H9 (cell line): ENCODE measurements at regions not wholly inside any gene's neighbourhood (a gene's known extent, or its start where the extent isn't known, plus 50 kb on each side); places are given as distances from the start of the nearest gene placed in this dataset.

Experiments
- DNase-seq: peaks from one replicate; pipeline ENCODE4 v3.0.0-alpha.2; 2017
- H2AFZ ChIP-seq: one replicate; pipeline ENCODE4 v1.6.1; 2013; ENCODE audit warnings: mild to moderate bottlenecking, low read length, control low read depth, moderate library complexity
- H2AK5ac ChIP-seq: 2 replicates; pipeline ENCODE4 v1.6.1; 2013; ENCODE audit warnings: low read length, control low read depth, mixed read lengths; ENCODE audit not compliant: insufficient read length
- H2BK120ac ChIP-seq: one replicate; pipeline ENCODE4 v1.6.1; 2013; ENCODE audit warnings: low read depth, mild to moderate bottlenecking, low read length, control low read depth, inconsistent platforms; ENCODE audit not compliant: poor library complexity, severe bottlenecking
- H2BK12ac ChIP-seq: 2 replicates; pipeline ENCODE4 v1.6.1; 2013; ENCODE audit warnings: low read length, control low read depth, mixed read lengths, low read depth; ENCODE audit not compliant: insufficient read length
- H2BK15ac ChIP-seq: 2 replicates; pipeline ENCODE4 v1.6.1; 2013; ENCODE audit warnings: low read depth, low read length, control low read depth
- H2BK20ac ChIP-seq: one replicate; pipeline ENCODE4 v1.6.1; 2013; ENCODE audit warnings: low read depth, mild to moderate bottlenecking, low read length, control low read depth, inconsistent platforms; ENCODE audit not compliant: poor library complexity, severe bottlenecking
- H2BK5ac ChIP-seq: 2 replicates; pipeline ENCODE4 v1.6.1; 2013; ENCODE audit warnings: low read length, control low read depth, mixed read lengths; ENCODE audit not compliant: insufficient read length
- H3K14ac ChIP-seq: 2 replicates; pipeline ENCODE4 v1.6.1; 2013; ENCODE audit warnings: low read length, control low read depth; ENCODE audit not compliant: insufficient read depth
- H3K18ac ChIP-seq: 2 replicates; pipeline ENCODE4 v1.6.1; 2013; ENCODE audit warnings: low read depth, mild to moderate bottlenecking, mixed read lengths, low read length, control low read depth; ENCODE audit not compliant: insufficient read length
- H3K23ac ChIP-seq: 2 replicates; pipeline ENCODE4 v1.6.1; 2013; ENCODE audit warnings: low read length, control low read depth, mixed read lengths, low read depth; ENCODE audit not compliant: insufficient read length
- H3K23me2 ChIP-seq: 2 replicates; pipeline ENCODE4 v1.6.1; 2013; ENCODE audit warnings: low read depth, mild to moderate bottlenecking, mixed read lengths, low read length, control low read depth; ENCODE audit not compliant: insufficient read length, poor library complexity, severe bottlenecking
- H3K27ac ChIP-seq: 2 replicates; pipeline ENCODE4 v1.5.1; 2013; ENCODE audit warnings: low read length, control low read depth, mixed read lengths, low read depth; ENCODE audit not compliant: insufficient read length
- H3K27me3 ChIP-seq: 2 replicates; pipeline ENCODE4 v1.6.1; 2013; ENCODE audit warnings: low read length, control low read depth, inconsistent platforms; ENCODE audit not compliant: insufficient read depth
- H3K4ac ChIP-seq: 2 replicates; pipeline ENCODE4 v1.6.1; 2013; ENCODE audit warnings: low read depth, mild to moderate bottlenecking, control low read depth, inconsistent platforms, low read length, moderate library complexity
- H3K4me1 ChIP-seq: 2 replicates; pipeline ENCODE4 v1.6.1; 2013; ENCODE audit warnings: low read length, control low read depth, inconsistent platforms; ENCODE audit not compliant: insufficient read depth
- H3K4me2 ChIP-seq: 2 replicates; pipeline ENCODE4 v1.6.1; 2013; ENCODE audit warnings: low read length, control low read depth, mixed read lengths; ENCODE audit not compliant: insufficient read length, insufficient read depth
- H3K56ac ChIP-seq: 2 replicates; pipeline ENCODE4 v1.6.1; 2013; ENCODE audit warnings: low read depth, mild to moderate bottlenecking, mixed read lengths, low read length, control low read depth; ENCODE audit not compliant: insufficient read length
- H3K79me1 ChIP-seq: 2 replicates; pipeline ENCODE4 v1.6.1; 2013; ENCODE audit warnings: low read depth, mild to moderate bottlenecking, moderate library complexity, low read length, control low read depth, inconsistent platforms; ENCODE audit not compliant: insufficient read depth, poor library complexity, severe bottlenecking
- H3K79me2 ChIP-seq: 2 replicates; pipeline ENCODE4 v1.6.1; 2013; ENCODE audit warnings: low read length, control low read depth, inconsistent platforms; ENCODE audit not compliant: insufficient read depth
- H3K9ac ChIP-seq: 2 replicates; pipeline ENCODE4 v1.6.1; 2013; ENCODE audit warnings: low read length, control low read depth, mixed read lengths; ENCODE audit not compliant: insufficient read length; ENCODE audit errors: extremely low read depth
- H3K9me3 ChIP-seq: one replicate; pipeline ENCODE4 v1.6.1; 2013; ENCODE audit warnings: low read depth, low read length, inconsistent platforms; ENCODE audit not compliant: control insufficient read depth
- H3T11ph ChIP-seq: one replicate; pipeline ENCODE4 v1.6.1; 2013; ENCODE audit warnings: mild to moderate bottlenecking, low read length, control low read depth, inconsistent platforms
- H4K20me1 ChIP-seq: one replicate; pipeline ENCODE4 v1.6.1; 2013; ENCODE audit not compliant: control insufficient read depth, insufficient read length, insufficient read depth
- H4K5ac ChIP-seq: 2 replicates; pipeline ENCODE4 v1.6.1; 2013; ENCODE audit warnings: low read depth, mild to moderate bottlenecking, mixed read lengths, low read length, control low read depth; ENCODE audit not compliant: insufficient read length
- H4K8ac ChIP-seq: replicated peaks from 2 replicates; pipeline ENCODE4 v1.6.1; 2013; ENCODE audit warnings: low read length, control low read depth, mixed read lengths, low read depth; ENCODE audit not compliant: insufficient read length
- H4K91ac ChIP-seq: 2 replicates; pipeline ENCODE4 v1.6.1; 2013; ENCODE audit warnings: low read depth, mild to moderate bottlenecking, moderate library complexity, mixed read lengths, low read length, control low read depth; ENCODE audit not compliant: insufficient read length
- H3K27ac Mint-ChIP-seq, 3 experiments: 2 replicates in 2 of 3; 3 replicates in 1 of 3; pipeline ENCODE4 v1.8.0; 2020 to 2021; ENCODE audit warnings: mixed read lengths in 3 of 3, mild to moderate bottlenecking in 1 of 3, moderate library complexity in 1 of 3
- H3K27me3 Mint-ChIP-seq: 2 replicates; pipeline ENCODE4 v1.8.0; 2021; ENCODE audit warnings: low read depth, mild to moderate bottlenecking, moderate library complexity, mixed read lengths
- H3K36me3 Mint-ChIP-seq, 3 experiments: 2 replicates in 2 of 3; 3 replicates in 1 of 3; pipeline ENCODE4 v1.8.0; 2020 to 2021; ENCODE audit warnings: low read depth in 3 of 3, mixed read lengths in 3 of 3; ENCODE audit not compliant: insufficient read depth in 1 of 3
- H3K4me1 Mint-ChIP-seq, 2 experiments: 2 replicates each; pipeline ENCODE4 v1.8.0; 2020; ENCODE audit warnings: mixed read lengths in 2 of 2
- H3K4me3 Mint-ChIP-seq, 2 experiments: 2 replicates in 1 of 2; 3 replicates in 1 of 2; pipeline ENCODE4 v1.8.0; 2020 to 2021; ENCODE audit warnings: mild to moderate bottlenecking in 2 of 2, mixed read lengths in 2 of 2, moderate library complexity in 1 of 2
- H3K9me3 Mint-ChIP-seq, 2 experiments: 2 replicates in 1 of 2; 3 replicates in 1 of 2; pipeline ENCODE4 v1.8.0; 2020; ENCODE audit warnings: mild to moderate bottlenecking in 2 of 2, mixed read lengths in 2 of 2, moderate library complexity in 1 of 2
- CTCF ChIP-seq: fragments of 200-600 bp; sonication (generic); conservative IDR thresholded peaks from 3 replicates; pipeline ENCODE4 v1.8.0; 2021; ENCODE audit warnings: antibody characterized with exemption, mild to moderate bottlenecking
- WGBS: extraction: QIAGEN DNeasy Blood & Tissue Kit; methylation state at CpG from one replicate; pipeline ENCODE4 v1.1.7; 2013; ENCODE audit warnings: missing lambda C conversion rate, low lambda C conversion rate, mixed read lengths; ENCODE audit not compliant: insufficient read length; ENCODE audit errors: extremely low coverage; 5-methylcytosine and 5-hydroxymethylcytosine counted together

GRCh38 chr6:68013780-68014515 is 621.1 kb upstream of the ADGRB3 start:
- Histone ChIP-seq H3K18ac (no peak overlapping the region), H3T11ph (no peak overlapping the region), H3K9me3 (no peaks in the 10 kb centered on the region), H3K27me3 (no peaks in the 10 kb centered on the region), H2AK5ac (no peak overlapping the region), H4K8ac (no peak overlapping the region), H2BK20ac (no peak overlapping the region), H3K14ac (no peak overlapping the region), H2BK15ac (no peak overlapping the region), H2BK5ac (no peak overlapping the region), H3K27ac (no peak overlapping the region), H3K9ac (no peak overlapping the region), H3K4ac (no peak overlapping the region), H3K23ac (no peak overlapping the region), H2BK120ac (no peak overlapping the region), H3K79me1 (no peaks in the 10 kb centered on the region), H4K20me1 (no peaks in the 10 kb centered on the region), H4K91ac (no peak overlapping the region), H3K4me1 (no peaks in the 10 kb centered on the region), H3K23me2 (no peaks in the 10 kb centered on the region), H2BK12ac (no peak overlapping the region), H2AFZ (no peak overlapping the region), H4K5ac (no peak overlapping the region), H3K4me2 (no peak overlapping the region), H3K79me2 (no peaks in the 10 kb centered on the region), H3K56ac (no peak overlapping the region)
- Mint-ChIP-seq H3K36me3 (no peaks in the 10 kb centered on the region), H3K27me3 (no peaks in the 10 kb centered on the region), H3K4me3 (no peak overlapping the region), H3K9me3 (no peaks in the 10 kb centered on the region), H3K27ac (peak overlapping the region in 1 of 3 experiments; percentile 22; a peak in 2 of 7 replicates), H3K4me1 (peaks cover 16 to 17% of the 10 kb centered on the region in 2 experiments)
- no peak for DNase-seq
- WGBS = no CpG with 5 or more reads among the region's 4 CpGs
- TF ChIP-seq CTCF = no peak
